PFSK-1 (cell line): ENCODE measurements at regions not wholly inside any gene's neighbourhood (a gene's known extent, or its start where the extent isn't known, plus 50 kb on each side); places are given as distances from the start of the nearest gene placed in this dataset.

Experiments used
- POLR2AphosphoS5 ChIP-seq: IDR thresholded peaks from 2 replicates; pipeline ENCODE4 v1.6.1; 2012; ENCODE audit warnings: low read depth, mild to moderate bottlenecking, control low read depth, low read length, moderate library complexity
- TAF1 ChIP-seq: IDR thresholded peaks from 2 replicates; pipeline ENCODE4 v1.6.1; 2012; ENCODE audit warnings: low read length, control low read depth, borderline replicate concordance; ENCODE audit not compliant: insufficient read depth
- TF ChIP-seq, protein P1 (sequence below), 2 experiments: IDR thresholded peaks; 2 replicates each; pipeline versions ENCODE4 v1.6.1 to v1.8.0; 2011 to 2012; ENCODE audit warnings: low read depth in 2 of 2, low read length in 2 of 2, control low read depth in 1 of 2, inconsistent platforms in 1 of 2, mild to moderate bottlenecking in 1 of 2, moderate library complexity in 1 of 2; ENCODE audit not compliant: insufficient read depth in 1 of 2

GRCh38 chr3:102295756-102296155 lies 139.1 kb upstream of the ZPLD1 start:
- TF ChIP-seq POLR2AphosphoS5 = no peak
- TF ChIP-seq TAF1 = no peak
- TF ChIP-seq, protein P1, sequence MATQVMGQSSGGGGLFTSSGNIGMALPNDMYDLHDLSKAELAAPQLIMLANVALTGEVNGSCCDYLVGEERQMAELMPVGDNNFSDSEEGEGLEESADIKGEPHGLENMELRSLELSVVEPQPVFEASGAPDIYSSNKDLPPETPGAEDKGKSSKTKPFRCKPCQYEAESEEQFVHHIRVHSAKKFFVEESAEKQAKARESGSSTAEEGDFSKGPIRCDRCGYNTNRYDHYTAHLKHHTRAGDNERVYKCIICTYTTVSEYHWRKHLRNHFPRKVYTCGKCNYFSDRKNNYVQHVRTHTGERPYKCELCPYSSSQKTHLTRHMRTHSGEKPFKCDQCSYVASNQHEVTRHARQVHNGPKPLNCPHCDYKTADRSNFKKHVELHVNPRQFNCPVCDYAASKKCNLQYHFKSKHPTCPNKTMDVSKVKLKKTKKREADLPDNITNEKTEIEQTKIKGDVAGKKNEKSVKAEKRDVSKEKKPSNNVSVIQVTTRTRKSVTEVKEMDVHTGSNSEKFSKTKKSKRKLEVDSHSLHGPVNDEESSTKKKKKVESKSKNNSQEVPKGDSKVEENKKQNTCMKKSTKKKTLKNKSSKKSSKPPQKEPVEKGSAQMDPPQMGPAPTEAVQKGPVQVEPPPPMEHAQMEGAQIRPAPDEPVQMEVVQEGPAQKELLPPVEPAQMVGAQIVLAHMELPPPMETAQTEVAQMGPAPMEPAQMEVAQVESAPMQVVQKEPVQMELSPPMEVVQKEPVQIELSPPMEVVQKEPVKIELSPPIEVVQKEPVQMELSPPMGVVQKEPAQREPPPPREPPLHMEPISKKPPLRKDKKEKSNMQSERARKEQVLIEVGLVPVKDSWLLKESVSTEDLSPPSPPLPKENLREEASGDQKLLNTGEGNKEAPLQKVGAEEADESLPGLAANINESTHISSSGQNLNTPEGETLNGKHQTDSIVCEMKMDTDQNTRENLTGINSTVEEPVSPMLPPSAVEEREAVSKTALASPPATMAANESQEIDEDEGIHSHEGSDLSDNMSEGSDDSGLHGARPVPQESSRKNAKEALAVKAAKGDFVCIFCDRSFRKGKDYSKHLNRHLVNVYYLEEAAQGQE (IDR thresholded peaks at IDR 0.05; ENCODE audit: insufficient read depth in 1 of 2, low read depth in 2 of 2, low read length in 2 of 2) = no peak
